NCI-H510A treated with DMSO at 0.1 percent for 48 hours (cell line): ENCODE measurements at regions not wholly inside any gene's neighbourhood (a gene's known extent, or its start where the extent isn't known, plus 50 kb on each side); places are given as distances from the start of the nearest gene placed in this dataset.
A peak's percentile ranks its signal among the peaks of the same experiment; 100 is the strongest.

Experiments
- DNase-seq: peaks from one replicate; lab custom pipeline; 2025; lab: John Stamatoyannopoulos, UW

DNA sequence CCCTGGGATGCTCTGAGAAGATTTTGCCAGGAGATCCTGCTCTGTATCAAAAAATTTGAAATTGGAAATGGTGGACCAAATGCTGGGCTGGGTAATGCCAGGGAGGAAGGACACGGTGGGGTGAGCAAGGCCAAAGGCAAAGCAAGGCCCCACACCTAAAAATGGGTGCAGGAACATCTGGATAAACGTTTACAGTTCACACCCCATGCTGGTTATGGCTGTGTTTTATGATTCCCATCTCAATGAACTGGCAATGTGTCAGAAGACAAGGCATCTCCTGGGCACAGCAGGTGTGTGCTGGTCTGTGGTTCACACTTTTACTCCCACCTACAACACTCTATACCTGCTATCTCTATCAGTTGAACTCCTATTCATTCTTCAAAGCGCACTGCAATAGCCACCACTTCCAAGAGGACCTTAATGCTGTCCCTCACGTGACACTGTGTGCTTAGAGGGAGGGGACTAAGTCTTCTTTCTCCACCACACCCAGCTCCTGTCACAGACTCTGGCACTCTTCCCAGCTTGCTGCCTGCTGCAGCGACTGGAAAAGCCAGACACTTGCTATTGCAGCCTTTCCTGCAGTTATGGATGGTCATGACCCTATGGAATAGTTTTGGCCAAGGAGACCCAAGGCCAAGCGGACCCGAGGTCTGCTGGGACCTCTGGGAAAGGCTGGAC is 277.5 kb downstream of the CTTN start:
- peak; percentile 11 for DNase-seq

DNA sequence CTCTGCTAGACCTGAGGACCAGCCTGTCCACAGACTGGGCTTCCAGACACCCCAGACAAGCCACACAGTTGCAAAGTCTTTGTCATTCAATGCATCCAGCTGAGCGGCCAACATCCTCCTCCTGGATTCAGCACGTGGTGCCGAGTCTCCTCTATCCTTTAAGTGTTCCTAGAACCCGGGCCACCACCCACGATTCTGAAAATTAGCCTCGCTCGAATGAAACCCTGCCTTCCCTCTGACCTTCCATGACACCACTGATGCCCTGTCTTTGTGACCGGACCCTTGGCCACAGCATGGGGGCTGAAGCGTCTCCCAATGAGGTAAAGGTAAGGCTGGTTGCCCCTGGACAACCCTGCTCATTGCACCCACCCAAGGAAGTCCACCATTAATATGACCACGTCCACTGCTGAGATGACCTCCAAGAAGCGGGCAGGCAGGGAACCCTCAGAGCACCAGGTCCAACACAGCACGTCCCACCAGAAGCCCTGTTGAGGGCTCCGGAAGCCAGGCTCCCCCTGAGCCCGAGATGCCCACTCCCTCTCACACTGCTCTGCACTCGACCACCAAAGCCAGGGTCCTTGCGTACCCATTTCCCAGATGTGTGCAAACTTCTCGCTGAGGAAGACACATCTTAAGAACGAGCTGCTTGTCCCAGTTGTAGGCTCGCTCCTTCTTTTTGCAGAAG is 279.0 kb downstream of the CTTN start:
- DNase-seq: no peak

DNA sequence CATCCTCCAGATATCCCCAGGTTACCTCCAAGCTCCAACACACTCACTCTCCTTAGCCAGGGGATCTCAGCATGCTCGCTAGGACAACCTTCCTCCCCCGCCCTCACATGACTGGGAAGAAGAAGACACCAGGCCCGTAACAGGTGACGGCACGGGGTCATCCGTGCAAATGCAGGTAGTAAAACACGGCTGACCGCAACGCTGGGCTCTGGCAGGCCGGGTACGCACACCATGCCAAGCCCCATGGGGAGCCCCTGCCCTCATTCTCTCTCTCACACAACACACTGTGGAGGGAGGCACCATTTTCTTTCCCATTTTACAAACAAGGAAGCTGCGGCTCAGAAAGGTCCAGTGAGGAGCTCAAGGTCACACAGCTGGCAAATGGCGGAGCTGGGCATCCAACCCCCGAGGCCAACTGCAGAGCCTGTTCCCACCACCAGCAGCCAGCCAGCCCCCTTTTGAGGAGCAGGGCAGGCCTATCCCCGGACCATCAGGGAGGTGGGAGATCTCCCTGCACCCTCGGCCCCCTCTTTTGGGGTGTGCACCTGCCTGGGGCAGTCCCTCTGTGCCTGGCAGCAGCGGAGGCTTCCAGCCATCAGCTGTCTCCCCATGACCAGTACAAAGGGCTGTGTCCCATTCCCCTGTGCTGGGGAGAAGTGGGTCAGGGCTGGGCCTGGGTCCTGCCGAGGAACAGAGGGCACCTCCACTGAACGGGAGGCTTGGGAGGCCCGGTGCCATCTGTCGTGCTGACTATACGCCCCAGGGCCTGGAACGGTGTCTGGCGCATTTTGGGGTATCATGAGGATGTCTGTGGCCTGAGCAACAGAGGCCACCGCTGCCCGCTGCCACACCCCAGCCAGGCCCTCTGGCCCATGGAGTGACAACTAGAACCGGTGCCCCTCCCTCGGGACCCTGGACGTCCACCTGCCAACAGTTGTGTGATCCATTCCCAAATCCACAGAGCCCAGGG is 280.9 kb downstream of the CTTN start:
- no peak for DNase-seq

DNA sequence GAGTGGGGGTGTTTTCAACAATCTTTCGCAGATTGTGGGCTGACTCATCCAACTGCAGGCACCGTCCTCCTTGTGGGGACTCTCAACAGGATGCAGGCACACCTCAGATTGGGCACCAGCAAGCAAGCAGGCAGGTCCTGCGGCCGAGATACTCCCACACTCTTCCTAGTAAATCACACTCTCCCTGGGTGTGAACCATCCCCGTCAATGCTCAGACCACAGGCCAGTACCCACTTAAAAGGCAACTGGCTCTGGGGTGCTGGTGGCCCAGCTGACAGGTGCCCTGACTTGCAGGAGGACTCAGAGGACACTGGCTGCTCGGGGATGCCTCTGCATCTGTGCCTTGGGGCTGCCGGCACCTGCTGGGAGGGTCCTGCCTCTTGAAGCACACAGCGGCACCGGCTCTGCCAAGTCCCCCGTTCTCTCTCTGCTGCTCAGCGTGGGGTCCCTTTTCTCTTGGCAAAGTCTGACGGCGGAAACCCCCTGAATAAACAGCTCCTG is 282.5 kb downstream of the CTTN start:
- no peak for DNase-seq

DNA sequence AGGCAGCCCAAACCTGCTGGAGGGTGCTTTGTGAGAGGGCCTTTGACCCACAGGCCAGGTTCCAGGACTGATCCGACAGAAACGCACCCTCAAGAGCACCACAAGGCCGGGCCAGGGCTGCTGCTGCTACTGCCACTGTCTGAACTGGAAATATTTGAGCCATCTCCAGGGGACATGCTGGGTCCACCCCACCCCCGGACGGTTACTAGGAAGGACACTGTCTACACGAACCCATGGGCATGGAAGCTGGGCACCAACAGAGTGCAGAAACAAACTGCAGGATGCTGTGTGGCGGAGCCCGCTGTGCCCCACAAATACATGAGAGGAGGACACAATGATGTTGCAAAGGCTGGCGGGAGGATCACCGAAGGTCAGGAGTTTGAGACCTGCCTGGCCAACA is 283.7 kb downstream of the CTTN start:
- no peak for DNase-seq

DNA sequence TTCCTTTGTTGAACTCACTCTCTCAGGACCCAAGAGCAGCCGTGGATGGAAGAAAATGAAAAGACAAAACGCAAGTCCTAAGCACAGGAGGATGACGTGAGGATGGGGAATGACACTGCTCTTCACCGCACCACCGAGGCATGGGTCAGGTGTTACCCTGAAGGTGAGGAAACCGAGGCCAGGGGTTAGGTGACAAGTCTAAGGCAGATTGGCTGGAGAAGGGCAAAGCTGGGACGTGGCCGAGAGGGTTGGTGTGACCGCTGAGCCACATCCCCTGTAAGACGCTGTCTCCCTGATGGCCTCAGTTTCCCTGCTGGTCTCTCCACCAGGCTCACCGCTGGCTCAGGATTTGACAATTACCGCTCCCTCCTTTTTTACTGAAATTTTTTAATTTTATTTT is 284.4 kb downstream of the CTTN start:
- DNase-seq: no peak

DNA sequence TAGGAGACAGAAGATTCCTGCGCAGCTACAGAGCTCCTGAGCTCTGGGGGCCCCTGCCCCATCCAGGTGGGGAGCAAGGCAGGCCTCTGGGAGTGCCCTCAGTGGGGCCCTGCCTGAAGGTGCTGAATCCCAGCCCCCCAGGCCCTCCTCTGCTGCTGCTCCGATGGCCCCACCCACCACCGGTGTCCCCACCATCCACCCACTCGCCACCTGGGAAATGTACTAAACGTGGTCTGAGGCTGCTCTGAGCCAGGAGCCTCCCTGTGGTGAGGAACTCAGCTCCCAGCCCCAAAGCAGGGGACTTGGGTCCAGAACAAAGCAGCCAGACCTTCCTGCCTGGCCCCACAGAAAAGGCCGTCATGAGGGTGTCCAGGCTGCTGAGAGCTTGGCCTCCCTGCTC is 289.4 kb downstream of the CTTN start:
- no peak for DNase-seq

DNA sequence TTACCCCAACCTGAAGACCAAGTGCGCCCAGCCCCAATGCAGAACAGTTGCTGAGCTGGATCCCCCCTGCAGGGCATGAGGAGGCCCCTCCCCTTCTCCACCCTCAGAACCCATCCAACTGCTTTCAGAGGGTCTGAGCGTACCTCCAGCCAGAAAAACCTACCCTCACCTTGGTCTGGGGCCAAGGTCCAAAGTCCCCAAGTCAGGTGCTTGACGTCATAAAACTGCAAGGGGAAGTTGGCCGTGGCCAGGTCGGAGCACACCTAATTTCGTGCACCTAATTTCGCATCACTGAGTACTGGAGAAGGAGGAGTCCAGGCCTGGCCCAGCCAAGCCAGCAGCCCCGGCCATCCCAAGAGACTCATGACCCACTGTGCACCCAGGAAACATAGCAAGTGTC is 289.8 kb downstream of the CTTN start:
- no peak for DNase-seq

DNA sequence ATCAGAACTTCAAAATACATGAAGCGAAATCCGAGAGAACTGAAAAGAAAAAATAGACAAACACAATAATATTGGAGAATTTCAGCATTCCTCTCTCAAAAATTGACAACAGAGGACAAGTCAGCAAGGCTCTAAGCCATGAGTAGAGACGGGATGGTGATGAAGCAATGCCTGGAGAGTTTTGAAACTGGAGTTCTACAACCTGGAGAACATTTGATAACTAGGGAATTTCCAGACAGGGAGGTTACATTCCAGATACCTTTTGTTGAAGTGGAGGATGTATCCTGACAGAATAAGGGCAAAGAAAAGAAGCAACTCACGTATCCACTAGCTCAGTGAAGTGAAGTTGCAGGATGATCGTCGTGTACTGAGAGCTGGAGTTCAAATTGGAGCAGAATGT is 291.4 kb downstream of the CTTN start:
- DNase-seq: no peak

DNA sequence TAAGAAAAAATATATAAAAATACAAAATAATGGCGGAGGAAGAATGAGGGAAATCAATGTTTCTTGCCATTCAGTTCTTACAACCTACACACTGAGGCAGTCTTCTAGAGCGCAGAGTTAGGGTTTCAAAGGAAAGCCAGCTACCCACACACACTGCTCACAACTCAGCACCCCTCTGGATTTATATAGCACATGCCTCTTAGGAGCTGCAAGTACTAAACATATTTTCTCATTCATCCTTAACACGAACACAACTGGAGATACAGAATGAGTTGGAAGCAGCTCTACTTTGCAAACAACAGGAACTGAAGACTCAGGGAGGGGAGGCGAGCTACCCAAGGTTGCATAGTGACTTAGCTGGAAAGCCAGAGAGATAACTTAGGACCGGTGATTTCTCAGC is 293.8 kb downstream of the CTTN start:
- DNase-seq: no peak

DNA sequence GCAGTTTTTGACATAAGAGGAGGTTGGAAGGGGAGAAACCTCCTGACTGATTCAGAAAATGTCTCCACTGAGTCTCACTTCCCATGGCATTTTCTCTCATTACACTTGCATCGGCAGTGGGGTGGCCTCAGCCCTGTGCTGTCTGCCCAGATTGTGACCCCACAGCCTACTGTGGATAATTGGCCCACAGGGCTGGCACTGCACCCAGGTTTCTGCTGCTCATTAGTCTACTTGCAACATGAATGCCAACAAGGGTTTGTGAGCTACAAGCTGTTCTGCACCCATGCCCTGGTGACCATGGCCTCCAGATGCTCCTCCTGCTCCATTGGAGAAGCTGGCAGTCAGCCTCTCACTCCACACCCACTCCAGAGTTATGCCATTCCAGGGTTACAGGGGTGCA is 296.0 kb downstream of the CTTN start:
- DNase-seq: no peak

DNA sequence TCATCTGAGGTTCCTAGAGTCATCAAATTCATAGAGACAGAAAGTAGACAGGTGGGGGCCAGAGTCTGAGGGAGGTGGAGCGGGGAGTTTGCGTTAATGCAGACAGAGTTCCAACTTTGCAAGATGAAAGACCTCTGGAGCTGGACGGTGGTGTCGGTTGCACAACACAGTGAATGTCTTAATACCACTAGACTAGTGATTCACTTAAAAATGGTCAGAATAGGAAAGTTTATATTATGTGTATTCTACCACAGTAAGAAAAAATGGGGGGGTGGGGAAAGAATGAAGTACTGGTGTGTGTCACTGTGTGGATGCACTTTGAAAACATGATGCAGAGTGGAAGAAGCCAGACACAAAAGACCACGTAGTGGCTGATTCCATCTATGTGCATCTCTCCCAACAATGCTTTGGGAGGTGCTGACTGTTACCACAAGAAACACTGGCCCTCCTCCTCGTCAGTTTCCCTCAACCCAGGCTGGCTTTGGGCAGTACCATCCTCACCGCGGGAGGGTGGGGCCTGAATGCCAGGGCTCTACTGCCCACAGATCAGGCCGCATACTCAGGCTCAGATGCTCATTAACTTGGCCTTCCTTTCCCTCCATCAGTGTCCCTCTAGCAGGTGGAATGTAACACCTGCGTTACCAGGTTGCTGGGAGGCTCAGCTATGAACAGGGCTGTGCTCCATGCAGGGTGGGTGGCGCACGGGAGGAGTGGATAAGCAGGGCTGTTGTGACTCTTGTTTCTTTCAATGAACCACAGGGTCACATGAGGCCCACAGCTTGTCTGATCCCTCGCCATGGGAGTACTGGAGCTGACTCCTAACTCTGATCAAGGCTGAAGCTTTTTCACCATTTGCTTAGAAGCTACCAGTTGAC is 297.0 kb downstream of the CTTN start:
- no peak for DNase-seq

DNA sequence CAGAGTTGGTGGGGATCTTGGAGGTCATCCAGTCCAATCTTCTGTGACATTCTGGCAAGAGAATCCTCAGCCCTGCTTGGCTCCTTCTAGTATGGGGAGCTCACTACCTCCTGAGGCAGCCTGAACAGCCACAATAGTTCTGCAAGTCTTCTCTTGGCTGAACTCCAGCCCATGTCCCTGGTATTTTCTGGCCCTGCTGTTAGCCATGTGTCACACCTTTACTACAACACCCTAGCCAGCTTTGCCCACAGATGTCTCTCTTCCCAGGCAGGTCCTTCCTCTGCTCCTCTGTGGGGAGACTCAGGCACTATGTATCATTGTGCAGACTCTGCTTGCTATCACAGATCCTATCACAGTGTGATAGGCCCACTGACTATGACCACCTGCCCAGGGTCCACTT is 297.7 kb downstream of the CTTN start:
- DNase-seq: no peak

DNA sequence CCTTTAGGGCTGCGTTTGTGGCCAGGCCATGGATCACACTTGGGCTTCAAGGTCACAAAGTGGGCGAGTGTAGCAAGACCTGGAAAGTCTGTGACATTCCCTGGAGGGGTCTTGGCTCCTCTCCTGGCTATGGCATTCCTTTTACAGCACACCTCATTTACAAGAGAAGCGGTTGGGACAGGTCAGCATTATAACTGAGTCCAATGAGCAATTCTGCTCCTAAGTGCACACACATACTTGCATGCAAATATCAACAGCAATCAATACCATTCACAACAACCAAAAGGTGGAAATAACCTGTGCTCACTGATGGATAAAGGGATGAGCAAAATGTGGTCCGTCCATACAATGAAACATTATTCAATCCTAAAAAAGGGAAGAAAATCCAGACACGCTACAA is 298.2 kb downstream of the CTTN start:
- DNase-seq: no peak

DNA sequence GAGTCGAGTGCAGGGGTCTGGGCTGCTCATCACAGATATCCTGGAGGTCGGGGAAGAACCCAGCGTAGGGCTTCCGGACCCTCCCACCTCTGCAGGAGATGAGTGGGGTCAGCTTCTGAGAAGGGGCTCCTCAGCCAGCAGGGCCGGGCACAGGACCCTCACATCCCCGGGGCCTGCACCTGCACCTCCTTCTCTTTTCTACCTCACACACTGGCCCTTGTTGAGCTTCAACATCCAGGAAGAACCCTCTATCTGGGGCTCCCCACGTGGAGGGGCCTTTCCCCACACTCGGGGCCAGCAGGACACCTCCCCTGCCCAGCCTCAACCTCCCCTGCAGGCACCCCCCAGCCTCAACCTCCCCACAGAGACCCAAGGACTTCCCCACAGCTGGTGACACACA is 299.4 kb downstream of the CTTN start:
- DNase-seq: no peak

DNA sequence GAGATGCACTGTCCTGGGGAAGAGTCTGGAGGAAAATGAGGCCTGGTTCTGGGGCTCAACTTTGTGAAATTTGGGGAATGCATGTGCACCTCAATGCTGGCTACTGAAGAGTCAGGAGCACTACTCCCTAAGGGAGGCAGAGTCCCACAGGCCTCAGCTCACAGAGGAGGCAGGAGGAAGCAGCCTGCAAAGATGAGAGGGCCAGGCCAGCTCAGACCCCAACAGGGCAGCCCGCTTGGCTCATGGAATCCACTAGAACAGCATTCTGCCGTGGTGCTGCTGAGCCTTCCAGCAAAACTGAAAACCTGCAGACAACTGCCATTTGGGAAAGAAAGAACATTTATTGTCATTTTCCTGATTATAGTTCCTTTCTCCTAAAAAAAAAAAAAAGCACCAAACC is 300.5 kb downstream of the CTTN start:
- DNase-seq: no peak

DNA sequence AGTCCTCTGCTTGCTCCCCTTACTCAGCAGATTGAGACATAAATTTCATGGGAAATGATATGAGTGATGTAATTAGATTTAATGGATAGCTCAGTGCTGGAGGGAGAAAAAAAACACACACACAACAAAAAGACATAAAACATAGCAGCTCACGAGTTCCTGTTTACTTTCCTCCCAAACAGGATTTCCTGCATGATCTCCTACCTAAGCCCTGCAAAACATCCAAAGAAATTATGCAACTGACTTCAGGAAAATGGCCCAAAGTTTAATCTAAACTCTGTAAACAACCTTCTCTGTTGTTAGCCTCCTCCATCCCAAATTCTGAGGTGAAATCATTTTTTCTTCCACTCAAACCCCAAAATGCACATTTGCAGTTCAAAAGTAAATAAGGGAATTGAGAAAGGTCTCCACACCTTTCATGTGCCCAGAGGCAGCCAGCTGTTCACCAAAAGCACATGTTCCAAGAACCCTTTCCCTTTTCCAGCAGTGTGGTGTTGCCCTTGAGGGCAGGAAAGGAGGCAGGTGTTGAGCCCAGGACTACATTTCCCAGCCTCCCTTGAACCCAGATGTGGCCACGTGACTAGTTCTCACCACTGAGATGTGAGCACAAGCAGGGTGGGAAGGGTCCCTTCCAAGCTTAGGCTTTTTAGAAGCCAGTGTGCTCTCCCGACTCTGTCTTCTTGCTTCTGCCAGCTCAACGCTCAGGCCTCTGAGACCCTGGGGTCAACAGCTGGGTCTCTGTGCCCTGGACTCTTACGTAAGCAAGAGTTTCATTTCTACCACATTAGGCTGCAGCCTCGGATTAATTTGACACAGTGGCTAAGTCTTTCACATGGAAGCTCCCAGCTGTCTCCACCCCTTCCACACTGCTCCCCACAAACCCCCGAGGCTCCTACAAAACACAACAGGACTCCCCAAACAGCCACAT is 301.2 kb downstream of the CTTN start:
- DNase-seq: peak; percentile 10

DNA sequence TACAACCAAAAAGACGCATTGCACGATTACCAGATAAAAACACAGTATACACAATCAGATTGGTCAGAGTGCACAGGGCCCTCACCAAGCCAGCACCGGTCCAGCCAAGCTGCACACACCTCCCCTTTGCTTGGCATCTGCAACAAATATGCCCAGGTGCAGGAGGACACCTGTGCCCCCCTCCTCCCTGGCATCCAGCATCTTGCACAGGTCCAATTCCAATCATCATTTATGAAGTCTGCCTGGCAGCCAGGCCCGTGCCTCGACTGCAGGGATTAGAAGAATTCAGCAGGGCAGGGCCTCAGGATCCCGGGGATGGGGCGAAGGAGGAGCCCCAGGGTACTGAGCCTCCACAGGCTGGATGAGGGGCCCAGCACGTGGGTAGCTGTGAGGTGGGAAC is 302.1 kb downstream of the CTTN start:
- no peak for DNase-seq

DNA sequence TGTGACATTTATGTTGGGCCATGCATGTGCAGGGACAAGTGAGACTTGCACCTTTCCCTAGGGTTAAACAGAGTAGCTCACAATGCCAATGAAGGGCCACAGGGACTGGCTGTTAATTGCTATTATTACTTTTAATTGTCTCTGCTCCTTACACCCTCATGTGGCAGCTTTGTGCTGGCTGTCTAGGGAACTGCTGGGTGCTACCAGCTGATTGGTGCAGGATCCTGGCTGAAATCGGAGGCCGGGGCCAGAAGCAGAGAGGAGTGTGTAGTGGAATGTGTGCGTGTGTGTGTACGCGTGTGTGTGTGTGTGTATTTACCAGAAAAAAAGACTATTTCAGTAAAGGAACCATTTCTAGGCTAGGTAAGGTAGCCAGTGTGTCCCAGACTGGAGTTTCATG is 302.5 kb downstream of the CTTN start:
- DNase-seq: no peak

DNA sequence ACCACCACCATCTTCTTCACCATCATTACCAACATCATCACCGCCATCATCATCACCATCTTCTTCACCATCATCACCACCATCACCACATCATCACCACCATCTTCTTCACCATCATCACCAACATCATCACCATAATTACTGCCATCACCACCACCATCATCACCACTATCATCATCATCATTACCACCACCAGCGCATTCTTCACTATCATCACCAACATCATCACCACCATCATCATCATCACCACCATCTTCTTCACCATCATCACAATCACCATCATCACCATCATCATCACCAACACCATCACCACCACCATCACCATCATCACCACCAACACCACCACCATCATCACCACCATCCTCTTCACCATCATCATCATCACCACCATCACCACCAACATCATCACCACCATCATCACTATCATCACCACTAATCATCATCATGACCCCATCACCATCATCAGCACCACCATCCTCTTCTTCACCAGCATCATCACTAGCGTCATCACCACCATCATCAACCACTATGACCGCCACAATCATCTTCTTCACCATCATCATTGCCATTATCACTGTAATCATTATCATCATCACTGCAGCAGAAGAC is 303.8 kb downstream of the CTTN start:
- DNase-seq: no peak
